Activated CD4-positive, alpha-beta T cell treated with anti-CD3 and anti-CD28 coated beads, Interleukin-2, amount 50 U/mL, for 16 hours (primary cell): ENCODE measurements at regions not wholly inside any gene's neighbourhood (a gene's known extent, or its start where the extent isn't known, plus 50 kb on each side); places are given as distances from the start of the nearest gene placed in this dataset.
"Not testable (repeated sequence)": the region's sequence is repeated elsewhere in the genome, so short reads cannot be mapped to it uniquely, and the experiment has no call there.

Experiments used
- DNase-seq: peaks from one replicate; pipeline ENCODE4 v3.0.0-alpha.2; 2020

DNA sequence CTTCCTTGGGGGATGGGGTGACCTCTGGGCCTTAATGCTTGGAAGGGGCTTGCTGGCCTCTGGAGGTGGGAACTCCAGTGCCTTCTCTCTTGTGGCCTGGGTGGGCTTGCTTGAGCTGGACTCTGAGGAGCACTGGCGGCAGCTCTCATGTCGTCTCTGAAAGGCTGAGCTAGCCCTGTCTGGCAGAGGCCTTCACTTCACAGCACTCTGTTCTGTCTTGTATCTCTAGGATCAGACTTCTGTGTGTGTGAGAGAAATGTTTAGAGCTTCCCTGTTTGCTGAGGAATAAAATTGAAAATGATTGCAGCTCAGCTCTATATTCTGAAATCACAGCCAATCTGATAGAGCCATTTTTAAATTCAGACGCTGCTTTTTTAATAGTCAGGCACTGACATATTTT is 185.3 kb downstream of the KCNRG start:
- no peak for DNase-seq

- no peak for DNase-seq
Observed at GRCh38 chr13:50200988-50201387, 185.7 kb downstream of the KCNRG start.

GRCh38 chr13:50202485-50202884 is 187.2 kb downstream of the KCNRG start:
- no peak for DNase-seq

GRCh38 chr13:50203256-50203941 is 188.2 kb downstream of the KCNRG start:
- no peak for DNase-seq

GRCh38 chr13:50205581-50205980 is 190.3 kb downstream of the KCNRG start:
- no peak for DNase-seq

- no peak for DNase-seq
Observed at GRCh38 chr13:50208826-50209335, 193.6 kb downstream of the KCNRG start.

- no peak for DNase-seq
Observed at GRCh38 chr13:50209631-50210030, 194.4 kb downstream of the KCNRG start.

- DNase-seq: no peak
Observed at GRCh38 chr13:50213526-50213925, 198.3 kb downstream of the KCNRG start.

DNA sequence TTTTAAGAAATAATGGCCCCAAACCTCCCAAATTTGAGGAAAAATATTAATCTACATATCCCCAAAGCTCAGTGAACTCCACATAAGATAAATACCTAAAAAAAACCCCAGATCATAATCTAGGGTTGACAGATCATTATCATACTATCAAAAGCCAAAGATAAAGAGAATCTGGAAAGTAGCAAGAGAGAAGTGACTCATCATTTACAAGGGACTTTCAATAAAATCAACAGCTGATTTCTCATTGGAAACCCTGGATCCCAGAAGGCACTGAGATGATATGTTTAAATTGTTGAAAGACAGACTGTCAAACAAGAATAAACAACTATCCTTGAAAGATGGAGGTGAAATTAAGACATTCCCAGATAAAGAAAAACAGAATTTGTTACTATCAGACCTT is 199.3 kb downstream of the KCNRG start:
- DNase-seq: no peak

DNA sequence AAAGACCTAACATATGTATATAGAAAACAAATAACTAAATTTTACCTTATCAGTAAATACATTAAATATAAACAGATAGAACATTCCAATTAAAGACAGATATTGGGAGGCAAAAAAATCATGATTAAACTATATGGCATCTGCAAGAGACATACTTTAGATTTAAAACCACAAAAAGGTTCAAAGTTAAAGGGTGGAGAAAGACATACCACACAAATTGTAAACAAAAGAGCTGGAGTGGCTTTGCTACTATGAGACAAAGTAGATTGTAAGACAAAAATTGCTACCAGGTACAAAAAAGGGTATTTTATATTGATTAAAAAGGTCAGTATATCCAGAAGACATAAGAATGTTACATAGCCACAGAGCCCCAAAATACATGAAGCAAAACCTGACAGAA is 200.2 kb downstream of the KCNRG start:
- no peak for DNase-seq

DNA sequence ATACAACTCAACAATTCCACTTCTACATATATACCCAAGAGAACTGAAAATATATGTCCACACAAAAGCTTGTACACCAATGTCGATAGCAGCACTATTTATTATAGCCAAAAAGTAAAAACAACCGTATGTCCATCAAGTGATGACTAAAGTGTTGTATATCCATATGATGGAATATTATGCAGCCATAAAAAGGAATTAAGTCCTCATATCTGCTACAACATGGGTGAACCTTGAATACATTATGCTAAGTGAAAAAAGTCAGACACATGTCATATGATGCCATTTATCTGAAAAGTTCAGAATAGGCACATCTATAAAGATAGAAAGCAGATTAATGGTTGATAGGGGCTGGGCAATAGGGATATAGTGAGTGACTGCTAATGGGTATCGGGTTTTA is 204.5 kb downstream of the KCNRG start:
- no peak for DNase-seq

GRCh38 chr13:50220938-50221337 is 205.7 kb downstream of the KCNRG start:
- no peak for DNase-seq

GRCh38 chr13:50222569-50223332 is 207.5 kb downstream of the KCNRG start:
- peak; percentile 49 for DNase-seq

DNA sequence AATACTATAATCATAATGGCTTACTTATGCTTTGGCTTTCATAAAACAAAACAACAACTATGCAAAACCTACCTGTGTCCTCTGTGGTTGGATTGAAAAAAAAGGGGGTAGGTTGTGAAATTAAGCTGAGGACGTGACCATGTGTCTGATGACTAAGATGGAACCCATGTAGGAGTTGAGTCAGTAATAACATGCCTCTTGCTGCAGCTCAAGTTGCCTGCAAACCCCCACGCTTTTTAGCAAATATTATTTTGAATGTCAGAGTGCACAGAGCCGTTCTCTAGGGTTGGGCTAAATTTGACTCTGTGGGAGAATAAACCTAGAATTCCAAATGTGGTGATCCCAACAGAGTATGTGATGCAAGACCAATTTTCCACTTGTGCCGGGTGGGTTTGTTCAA is 209.3 kb downstream of the KCNRG start:
- peak; percentile 87 for DNase-seq

DNA sequence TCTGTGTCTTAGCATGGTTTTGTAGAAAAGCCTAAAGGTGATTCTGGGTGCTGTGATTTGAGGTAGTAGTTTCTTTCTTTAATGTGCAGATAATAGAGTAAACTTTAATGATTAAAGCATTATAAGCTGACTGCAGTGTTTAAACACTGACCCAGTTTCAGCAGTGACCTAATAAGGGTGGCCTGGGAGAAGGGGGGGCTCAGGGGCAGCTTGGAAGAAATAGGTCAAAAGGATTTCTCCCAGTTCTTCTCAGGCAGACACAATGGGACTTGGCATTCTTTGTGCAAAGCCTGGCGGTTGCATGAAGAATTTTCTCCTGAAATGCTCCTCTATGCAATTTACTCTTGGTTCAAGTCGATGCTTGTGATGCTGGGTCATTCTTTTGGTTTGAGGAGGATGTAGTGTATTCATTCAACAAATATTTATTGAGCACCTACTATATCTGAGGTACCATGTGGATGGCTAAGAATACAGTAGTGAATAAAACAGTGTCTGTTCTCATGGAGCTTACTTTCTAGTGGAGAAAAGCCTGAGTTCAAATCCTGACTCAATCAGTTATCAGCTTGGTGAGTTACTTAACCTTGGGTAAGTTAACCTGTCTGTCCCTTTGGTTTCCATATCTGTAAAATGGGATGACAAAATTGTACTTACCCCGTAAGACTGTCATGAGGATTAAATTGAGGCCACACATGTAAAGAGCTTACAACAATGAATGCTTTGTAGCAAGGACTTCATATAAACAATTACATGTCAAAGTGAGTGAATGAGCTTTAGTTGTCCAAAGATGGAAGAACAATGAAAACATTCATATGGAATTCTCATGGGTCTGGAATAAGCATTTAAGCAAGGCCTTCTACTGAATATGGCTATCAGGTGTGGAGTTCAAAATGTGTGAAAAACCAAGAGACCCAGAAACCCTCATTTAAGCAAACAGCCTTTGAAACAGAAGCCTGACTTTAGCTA is 210.2 kb downstream of the KCNRG start:
- no peak for DNase-seq

DNA sequence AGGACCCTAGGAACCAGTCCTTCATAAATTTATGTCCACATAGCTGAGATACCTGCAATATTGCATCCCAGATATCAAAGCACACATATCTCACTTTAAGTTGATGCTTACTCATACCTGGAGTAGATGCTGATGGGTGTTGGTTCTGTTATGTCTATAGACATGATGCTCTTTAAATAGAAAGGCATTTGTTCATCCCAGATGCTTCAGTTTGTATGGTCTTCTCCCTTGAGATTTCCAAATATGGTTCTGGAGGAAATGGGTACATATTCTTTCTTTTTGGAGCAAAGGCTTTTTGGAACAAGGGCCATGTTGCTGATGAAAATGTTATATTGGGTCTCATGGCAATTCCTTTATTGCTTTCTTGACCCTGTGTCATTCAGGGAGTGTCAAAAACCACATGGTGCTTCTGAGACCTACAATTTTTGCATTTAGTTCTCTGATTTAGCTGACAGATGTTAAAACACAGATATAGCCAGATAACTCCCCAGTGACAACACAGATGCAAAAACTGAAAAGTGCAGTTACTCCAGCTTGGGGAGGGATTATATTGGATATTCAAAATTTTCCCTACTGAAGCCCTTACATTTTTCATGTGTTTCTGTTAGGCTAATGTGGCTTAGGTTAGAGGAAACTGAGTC is 211.4 kb downstream of the KCNRG start:
- peak; percentile 72 for DNase-seq

DNA sequence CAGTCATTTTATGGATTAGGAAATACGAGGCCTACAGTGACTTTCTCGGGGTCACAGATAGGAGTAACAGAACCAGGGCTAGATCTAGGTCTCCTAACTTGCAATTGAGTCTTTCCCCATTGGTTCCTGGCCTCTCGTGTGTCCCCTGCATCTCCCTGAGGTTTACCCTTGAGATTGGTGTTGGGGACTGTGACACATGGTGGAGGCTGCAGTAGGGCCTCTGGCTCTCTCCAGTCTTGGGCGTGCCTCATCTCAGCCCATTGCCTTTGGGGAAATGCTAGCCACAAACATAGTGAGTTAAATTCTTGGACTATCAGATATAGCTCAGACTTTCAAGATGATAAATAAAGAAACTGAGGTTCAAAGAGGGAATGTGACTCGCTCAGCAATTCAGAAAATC is 212.1 kb downstream of the KCNRG start:
- peak; percentile 51 for DNase-seq

- no peak for DNase-seq
Observed at GRCh38 chr13:50228527-50228926, 213.3 kb downstream of the KCNRG start.

GRCh38 chr13:50229960-50230661 is 214.9 kb downstream of the KCNRG start:
- peak; percentile 60 for DNase-seq

GRCh38 chr13:50230662-50230978 is 215.4 kb downstream of the KCNRG start:
- no peak for DNase-seq

DNA sequence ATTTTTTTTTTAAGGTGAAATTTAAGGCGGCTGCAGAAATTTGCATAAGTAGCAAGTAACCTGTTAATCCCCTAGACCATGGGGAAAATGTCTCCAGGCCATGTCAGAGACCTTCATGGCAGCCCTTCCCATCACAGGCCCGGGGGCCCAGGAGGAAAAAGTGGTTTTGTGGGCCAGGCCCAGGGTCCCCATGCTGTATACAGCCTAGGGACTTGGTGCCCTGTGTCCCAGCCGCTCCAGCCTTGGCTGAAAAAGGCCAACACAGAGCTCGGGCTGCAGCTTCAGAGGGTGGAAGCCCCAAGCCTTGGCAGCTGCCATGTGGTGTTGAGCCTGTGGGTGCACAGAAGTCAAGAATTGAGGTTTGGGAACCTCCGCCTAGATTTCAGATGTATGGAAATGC is 218.3 kb downstream of the KCNRG start:
- DNase-seq: not testable (repeated sequence)
